Fibroblast of peridontal ligament (primary cell): ENCODE measurements at regions not wholly inside any gene's neighbourhood (a gene's known extent, or its start where the extent isn't known, plus 50 kb on each side); places are given as distances from the start of the nearest gene placed in this dataset.
A peak's percentile ranks its signal among the peaks of the same experiment; 100 is the strongest.
"Not testable (repeated sequence)": the region's sequence is repeated elsewhere in the genome, so short reads cannot be mapped to it uniquely, and the experiment has no call there.

Experiments used
- DNase-seq: peaks from one replicate; pipeline ENCODE4 v3.0.0-alpha.2; 2010; ENCODE audit errors: extremely low read depth

DNA sequence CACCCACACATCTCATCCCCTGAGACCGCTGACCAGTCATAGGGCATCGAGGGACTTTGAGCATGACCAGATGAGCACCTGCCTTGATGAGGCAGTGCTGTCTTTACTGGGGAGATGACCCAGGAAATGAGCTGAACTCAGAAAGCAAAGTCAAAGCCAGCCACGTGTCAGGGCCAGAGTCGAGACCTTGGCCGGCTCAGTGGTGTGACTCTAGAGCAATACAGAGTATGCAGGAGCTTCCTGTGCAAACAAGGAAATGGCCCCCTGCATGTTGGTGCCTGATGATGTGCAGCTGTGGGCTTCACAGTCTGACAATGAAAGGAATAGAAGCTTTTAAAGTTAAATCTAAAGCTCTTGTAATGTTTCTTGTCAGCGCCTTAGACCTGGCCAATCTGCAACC is 332.9 kb downstream of the PCNX1 start:
- no peak for DNase-seq

DNA sequence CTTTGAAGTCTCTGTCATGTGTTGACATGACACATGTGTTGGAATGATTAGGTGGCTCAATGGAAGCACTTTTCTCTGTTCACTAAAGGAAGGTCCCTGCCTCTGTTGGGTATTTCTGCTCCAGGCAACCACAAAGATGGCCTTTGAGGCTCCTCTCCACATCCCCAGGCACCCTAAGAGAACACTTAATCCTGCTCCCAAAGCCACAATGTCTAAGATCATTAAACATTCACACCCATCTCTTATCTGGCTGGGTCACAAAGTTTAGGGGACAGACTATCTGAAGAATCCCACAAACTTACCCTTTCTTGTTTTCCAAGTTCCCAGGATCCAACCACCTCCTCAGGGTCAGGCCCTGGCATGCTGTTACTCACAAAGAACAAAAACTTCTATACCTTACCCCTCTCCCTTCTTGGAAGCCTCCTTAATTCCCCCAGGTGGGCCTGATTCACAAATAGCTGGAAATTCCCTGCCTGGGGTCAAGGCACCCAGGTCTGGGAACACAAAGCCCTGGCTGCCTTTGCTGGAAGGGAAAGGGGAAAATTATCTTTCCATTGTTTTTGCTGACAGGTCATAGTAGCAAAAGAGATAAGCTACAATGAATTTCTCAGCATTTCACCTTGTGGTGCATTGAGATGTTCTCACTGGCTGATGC is 333.7 kb downstream of the PCNX1 start:
- no peak for DNase-seq

DNA sequence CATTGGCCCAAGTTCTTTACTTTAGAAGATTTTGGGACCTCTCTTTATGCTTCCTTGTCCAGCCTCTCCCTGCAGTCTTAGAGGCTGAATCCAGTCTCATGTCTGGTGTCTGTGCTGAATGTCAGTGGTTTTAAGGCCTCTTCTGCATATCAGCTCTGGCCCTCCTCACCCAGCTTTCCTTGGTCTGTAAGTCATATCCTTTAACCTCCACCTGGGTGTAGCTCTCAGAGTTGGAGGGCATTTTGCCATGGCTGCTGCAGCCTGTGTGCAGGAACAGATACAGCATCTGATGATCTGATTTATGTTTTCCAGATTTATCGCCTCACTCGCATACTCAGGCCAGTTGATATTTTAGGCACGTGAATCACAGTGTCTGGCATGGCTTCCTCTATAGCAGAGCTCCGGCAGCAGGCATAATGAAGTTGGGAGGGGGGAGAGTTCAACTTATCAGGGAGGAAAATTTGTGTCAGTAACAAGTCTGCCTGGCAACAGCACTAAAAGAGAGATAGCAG is 335.0 kb downstream of the PCNX1 start:
- DNase-seq = peak; percentile 65

DNA sequence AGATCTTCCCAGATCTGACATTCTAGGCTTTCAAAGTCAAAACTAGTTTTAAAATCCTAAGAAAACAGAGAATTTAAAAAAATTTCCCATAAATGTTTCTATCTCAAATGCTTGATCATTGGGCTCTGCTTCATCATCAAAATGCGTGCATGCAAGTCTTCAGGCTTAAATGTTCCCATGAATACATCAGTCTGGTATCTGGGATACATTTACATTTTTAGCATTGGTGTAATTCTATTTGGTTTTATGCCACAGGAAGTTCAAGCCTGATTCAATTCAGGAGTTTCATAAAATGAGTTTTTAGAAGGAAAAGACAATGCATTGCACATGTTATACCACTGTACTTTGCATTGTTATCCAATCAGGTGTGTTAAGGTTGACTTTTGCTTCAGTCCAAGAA is 336.4 kb downstream of the PCNX1 start:
- peak; percentile 93 for DNase-seq

DNA sequence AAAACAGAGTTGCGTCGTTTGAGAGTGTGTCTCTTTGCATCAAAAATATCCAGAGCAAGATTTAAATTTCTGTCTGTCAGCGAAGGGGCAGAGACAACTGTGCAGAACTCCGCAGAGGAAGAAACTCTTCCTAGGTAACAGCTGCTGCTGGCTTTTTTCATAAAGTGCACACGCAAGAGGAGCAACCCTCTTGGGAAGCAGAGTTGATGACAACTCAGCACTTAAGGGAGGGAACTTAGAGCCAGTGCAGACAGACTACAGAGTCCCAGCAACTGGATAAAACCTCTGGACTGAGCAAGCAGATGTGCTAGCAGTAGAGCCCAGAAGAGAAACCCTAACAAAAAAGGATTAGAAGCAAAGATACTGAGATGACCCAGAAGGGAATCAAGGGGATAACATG is 337.1 kb downstream of the PCNX1 start:
- DNase-seq = peak; percentile 60

DNA sequence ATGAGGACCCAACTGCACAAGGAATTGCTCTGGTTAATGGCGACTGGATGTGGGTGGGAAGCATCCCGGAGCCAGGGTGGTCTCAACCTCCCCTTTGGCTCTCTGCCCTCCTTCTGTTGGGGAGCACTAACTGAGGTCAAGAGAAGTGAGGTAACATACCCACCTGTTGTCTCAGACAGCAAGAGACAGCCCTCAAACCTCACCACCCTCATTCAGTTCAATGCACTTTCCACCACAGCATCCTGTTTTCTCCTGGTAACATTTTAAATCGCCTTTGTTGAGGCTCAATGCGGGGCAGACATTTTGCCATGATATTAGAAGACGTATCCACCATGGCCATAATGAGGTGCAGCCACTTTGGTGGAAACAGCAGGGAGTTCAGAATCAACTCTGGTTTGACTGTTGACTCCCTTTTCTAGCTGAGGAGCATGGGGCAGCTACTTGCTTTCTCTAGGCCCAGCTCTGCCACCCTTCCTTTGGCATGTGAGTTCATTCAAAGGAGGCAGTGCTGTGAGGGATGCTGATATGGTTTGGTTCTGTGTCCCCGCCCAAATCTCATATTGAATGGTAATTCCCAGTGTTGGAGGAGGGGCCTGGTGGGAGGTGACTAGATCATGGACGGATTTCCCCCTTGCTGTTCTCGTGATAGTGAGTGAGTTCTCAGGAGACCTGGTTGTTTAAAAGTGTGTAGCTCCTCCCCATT is 338.6 kb downstream of the PCNX1 start:
- no peak for DNase-seq

DNA sequence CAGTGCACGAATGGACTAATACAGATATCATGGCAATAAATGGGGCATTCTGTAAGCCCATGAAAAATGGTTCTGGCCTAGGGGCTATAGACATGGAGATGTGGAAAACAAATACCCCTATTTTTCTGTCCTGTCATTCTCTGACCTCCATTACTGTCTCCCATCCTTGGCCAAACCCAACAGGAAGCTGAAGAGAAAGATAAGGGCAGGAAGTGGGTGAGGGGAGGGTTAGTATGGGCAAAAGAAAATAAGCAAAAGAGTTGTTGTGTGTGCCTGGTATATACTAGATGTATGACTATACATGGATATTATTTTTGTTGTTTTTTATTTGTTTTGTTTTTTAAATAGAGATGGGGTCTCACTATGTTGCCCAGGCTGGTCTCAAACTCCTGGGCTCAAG is 339.3 kb downstream of the PCNX1 start:
- no peak for DNase-seq

DNA sequence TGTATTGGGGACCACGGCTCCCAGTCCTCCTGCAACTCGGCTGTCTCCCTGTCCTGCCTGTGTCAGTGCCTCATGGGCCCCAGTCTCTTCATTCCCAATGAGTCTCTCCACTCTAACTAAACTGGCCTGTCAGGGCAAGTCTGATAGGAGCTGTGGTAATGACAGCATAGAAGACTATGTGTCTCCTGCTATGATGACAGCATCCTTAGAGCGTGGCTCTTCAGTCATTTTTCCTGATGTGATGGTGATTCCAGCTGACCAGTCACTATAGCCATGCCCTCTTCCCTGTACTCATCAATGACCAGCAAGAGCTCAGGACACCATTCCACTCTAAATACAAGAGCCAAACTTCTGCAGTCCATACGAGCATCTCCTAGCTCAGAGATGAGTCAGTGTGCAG is 339.8 kb downstream of the PCNX1 start:
- DNase-seq = no peak

DNA sequence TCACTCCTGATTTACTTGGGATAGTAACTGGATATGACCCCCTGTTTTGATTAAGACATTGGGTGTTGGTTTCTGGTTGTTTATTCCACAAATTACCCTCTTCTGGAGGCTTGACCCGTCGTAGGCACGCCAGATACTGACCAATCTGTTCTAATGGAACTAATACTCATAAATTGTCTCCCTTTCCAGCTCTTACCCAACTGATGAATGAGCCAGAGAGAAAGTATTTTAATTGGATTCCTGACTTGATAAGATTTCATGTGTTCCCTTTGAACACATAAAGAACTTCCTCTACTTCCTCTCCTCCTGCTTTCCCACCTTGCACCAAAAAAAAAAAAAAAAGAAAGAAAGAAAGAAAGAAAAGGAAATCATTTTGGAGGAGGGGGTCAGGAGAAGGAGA is 340.9 kb downstream of the PCNX1 start:
- DNase-seq = no peak

DNA sequence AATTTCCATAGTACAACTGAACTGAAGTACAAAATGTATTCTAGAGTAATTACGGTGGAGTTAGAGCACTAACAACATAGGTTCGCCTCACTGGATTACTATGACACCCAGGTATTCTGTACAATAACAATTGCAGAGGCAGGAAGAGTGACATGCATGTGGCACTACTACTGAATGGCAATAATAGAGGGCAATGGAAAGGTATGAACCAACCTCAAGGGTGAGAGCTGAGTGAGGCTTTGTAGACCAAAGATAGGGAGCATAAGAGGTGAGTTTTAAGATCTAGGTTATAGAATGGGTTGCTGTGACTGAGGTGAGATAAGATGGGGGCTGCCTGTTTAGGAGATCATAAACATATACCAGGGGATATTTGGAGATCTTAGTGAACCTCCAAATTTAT is 343.1 kb downstream of the PCNX1 start:
- no peak for DNase-seq

DNA sequence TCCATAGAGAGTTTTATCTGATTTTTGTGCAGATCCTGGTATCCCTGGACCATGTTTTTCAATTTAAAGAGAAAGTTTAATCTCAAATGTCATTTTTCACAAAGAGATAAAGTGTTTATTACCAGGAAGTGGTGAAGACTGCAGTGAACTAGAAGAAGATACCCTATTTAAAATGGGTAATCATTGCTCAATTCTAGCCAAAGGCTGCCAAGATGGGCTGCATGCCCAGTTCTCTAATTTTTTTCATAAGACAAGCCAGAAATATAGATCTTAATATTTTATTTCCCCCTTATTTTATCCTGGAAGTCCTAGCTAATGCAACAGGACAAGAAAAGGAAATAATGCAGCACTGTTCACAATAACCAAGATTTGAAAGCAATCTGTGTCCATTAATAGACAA is 343.5 kb downstream of the PCNX1 start:
- peak; percentile 61 for DNase-seq

DNA sequence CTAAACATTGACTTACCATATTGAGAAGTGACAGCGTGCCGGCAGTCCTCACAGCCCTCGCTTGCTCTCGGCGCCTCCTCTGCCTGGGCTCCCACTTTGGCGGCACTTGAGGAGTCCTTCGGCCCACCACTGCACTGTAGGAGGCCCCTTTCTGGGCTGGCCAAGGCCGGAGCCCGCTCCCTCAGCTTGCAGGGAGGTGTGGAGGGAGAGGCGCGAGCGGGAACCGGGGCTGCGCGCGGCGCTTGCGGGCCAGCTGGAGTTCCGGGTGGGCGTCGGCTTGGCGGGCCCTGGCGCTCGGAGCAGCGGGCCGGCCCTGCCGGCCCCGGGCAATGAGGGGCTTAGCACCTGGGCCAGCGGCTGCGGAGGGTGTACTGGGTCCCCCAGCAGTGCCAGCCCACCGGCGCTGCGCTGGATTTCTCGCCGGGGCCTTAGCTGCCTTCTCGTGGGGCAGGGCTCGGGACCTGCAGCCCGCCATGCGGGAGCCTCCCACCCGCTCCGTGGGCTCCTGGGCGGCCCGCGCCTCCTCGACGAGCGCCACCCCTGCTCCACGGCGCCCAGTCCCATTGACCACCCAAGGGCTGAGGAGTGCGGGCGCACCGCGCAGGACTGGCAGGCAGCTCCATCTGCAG is 346.9 kb downstream of the PCNX1 start:
- DNase-seq = not testable (repeated sequence)

DNA sequence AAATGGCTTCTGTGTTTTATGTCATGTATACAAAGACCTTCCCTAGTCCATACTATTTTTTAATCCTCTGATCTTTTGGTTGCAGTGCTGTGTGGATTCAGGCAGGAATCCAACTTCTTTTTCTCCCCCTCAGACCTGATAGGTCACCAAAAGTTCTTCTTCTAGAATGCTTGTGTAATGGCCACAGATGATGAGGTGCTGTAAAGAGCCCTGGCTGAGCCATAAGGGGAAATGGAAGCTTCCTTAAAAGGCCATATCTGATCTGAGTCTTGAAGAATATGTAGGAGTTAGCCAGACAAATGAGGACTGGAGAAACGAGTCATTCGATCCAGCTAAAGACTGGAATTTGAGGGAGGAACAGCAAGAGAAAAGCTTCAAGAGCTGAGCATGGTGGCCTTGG is 353.9 kb downstream of the PCNX1 start:
- no peak for DNase-seq

DNA sequence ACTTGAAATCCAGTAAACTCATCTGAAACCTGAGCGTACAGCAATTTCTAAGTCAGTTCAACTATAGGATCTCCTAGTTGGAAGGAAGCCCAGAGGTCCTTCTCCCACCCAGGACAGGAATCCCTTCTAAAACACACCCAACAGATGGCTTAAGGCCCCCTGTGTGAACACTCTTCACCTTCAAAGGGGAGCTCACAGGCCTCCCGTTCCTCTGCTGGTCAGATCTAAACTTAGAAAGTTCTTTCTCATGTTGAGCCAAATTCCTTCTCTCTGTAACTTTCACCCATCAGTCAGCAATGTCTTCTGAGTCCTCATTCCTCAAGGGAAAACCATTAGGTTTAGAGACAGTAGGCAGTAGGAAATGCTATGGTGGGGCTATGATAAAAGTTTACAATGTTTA is 355.2 kb downstream of the PCNX1 start:
- no peak for DNase-seq

DNA sequence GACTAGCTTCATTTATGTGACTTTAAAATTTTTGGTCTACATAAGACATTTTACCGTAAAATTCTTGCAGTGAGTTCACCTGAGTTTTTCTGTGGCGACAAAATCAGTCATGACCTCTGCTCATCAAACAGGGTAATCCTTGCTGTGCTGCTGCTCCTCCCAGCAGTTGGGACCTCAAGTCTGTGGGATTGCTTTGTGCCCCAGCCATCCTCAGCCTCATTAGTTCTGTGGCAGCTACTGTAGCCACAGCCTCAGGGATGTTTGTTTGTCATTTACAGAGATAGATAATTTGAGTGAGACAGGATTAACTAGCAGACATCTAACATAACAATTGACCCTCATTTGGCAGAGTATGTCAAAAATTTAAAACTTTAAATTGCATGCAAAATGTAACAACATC is 357.0 kb downstream of the PCNX1 start:
- no peak for DNase-seq

DNA sequence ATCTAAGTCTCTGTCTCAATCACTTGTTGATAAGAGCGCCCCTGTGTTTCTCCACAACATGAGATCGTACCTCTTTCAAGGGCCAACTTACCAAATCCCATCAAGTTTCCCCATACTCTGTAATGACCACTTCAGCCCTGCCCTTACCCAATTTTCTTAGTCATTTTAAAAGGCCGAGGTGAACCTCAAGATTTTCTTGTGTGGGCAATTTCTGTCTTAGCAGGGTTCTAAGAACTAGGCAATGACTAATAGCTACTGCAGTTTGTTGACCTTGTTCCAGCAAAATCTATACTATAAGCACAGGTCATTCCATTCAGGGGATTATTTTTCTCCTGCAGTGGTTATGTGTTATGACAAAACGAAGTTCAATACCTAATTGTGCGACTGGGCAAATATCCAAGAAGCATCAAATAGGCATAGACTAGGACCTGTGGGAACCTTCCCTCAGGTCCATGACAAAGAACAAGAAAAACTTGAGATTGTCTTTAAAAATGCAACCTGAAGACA is 359.8 kb downstream of the PCNX1 start:
- DNase-seq = peak; percentile 62

DNA sequence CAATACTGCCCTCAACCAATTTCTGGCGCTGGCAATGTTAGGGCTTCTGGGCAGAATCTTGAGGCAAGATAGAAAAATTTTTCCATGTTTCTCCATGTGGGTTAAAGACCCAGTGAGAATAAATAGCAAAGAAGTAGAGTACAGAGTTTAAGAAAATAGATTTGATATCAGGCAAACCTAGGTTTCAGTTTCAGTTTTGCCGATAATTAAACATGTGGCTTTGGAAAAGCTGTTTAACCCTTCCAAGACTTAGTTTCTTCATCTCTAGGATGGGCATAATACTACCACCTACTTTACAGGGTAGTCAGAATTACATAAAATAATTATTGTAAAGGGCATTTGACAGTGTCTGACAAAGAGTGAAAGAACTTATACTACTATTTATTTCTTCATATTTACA is 360.4 kb downstream of the PCNX1 start:
- DNase-seq = peak; percentile 49

DNA sequence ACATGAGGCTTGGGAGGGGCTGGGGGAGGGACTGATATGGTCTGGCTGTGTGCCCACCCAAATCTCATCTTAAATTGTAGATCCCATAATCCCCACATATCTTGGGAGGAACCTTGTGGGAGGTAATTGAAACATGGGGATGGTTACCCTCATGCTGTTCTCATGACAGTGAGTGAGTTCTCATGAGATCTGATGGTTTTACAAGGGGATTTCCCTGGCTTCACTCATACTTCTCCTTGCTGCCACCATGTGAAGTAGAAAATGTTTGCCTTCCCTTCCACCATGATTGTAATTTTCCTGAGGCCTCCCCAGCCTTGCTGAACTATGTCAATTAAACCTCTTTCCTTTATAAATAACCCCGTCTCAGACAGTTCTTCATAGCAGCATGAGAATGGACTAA is 362.9 kb downstream of the PCNX1 start:
- DNase-seq = no peak

DNA sequence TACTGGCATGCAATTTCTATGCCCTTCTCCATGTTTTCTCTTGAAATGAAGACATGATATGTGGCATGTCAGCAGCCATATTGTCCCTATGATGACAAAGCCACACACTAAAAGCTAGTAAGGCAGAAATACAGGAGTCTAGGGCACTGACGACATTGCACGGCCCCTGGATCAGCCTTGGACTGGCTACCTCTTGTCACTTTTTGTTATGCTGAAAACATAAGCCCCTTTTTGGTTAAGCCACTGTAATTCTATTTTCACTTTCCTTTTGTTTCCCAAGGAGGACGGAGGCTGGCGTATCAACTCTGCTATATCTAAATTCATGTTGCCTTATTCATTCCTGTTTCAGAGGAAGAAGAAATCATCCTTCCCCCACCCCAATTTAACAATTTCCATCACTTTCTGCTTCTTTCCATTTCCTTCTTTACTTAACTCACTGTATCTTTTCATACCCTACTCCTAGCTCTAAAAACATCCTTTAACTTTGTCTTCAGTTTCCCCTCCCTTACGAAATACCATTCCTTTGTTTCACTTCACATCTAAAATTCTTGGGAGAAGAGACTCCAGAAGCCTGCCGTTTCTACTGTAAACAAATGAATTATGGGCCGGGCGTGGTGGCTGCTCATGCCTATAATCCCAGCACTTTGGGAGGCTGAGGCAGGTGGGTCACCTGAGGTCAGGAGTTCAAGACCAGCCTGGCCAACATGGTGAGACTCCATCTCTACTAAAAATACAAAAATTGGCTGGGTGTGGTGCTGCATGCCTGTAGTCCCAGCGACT is 364.1 kb downstream of the PCNX1 start:
- no peak for DNase-seq

DNA sequence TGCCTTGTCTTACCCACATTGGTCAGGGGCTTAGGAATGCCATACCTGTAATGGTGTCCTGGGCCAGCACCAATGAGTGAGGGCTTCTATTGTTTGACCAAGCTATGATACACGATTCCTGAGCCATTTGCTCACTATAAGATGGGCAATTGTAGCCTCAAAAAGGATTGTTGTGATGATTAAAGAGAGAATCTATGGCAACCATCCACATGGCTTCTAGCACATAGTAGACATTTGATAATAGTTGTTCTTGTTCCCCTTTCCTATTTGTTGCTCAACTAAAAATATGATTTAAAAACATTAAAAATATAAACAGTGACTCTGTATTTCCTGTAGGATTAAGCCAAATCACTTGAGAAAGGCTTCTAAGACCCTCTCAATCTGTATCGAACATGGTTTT is 366.1 kb downstream of the PCNX1 start:
- DNase-seq = no peak

DNA sequence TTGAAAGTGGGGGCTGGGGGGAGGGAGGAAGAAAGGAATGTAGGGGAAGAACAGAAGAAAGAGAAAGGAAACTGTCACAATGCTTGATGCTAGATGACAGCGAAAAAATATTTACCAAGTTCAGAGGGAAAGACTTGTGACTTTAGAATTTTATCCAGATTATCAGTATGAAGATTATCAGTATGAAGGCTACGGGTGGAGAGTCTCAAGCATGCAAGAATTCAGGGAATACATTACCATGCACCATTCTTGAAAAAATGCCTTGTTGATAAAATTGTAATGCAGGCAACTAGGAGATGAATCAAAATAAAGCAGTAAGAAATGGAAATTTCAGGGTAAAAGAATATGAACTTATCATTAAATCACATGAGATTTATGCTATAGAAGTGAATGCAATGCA is 376.8 kb downstream of the PCNX1 start:
- no peak for DNase-seq

DNA sequence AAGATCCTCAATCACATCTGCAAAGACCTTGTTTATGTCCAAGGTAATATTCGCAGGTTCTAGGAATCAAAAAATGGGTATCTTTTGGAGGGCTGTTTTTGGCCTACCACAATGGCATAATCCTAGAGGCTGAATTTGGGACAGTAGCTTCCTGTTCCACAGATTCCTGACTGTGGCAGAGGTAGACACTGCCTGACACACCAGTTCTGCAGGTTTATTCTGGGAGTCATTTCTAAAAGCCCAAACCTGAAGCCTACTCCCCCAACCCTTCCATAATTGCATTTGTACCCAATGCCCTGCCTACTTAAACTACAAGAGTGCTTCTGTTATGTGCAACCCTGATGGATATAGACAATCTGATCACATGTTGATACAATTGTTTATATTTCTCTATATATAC is 378.9 kb downstream of the PCNX1 start:
- DNase-seq = no peak
